H9 (cell line): ENCODE measurements at regions not wholly inside any gene's neighbourhood (a gene's known extent, or its start where the extent isn't known, plus 50 kb on each side); places are given as distances from the start of the nearest gene placed in this dataset.

ENCODE experiments used
- DNase-seq: peaks from one replicate; pipeline ENCODE4 v3.0.0-alpha.2; 2017
- H2AFZ ChIP-seq: one replicate; pipeline ENCODE4 v1.6.1; 2013; ENCODE audit warnings: mild to moderate bottlenecking, low read length, control low read depth, moderate library complexity
- H2AK5ac ChIP-seq: 2 replicates; pipeline ENCODE4 v1.6.1; 2013; ENCODE audit warnings: low read length, control low read depth, mixed read lengths; ENCODE audit not compliant: insufficient read length
- H2BK120ac ChIP-seq: one replicate; pipeline ENCODE4 v1.6.1; 2013; ENCODE audit warnings: low read depth, mild to moderate bottlenecking, low read length, control low read depth, inconsistent platforms; ENCODE audit not compliant: poor library complexity, severe bottlenecking
- H2BK12ac ChIP-seq: 2 replicates; pipeline ENCODE4 v1.6.1; 2013; ENCODE audit warnings: low read length, control low read depth, mixed read lengths, low read depth; ENCODE audit not compliant: insufficient read length
- H2BK15ac ChIP-seq: 2 replicates; pipeline ENCODE4 v1.6.1; 2013; ENCODE audit warnings: low read depth, low read length, control low read depth
- H2BK20ac ChIP-seq: one replicate; pipeline ENCODE4 v1.6.1; 2013; ENCODE audit warnings: low read depth, mild to moderate bottlenecking, low read length, control low read depth, inconsistent platforms; ENCODE audit not compliant: poor library complexity, severe bottlenecking
- H2BK5ac ChIP-seq: 2 replicates; pipeline ENCODE4 v1.6.1; 2013; ENCODE audit warnings: low read length, control low read depth, mixed read lengths; ENCODE audit not compliant: insufficient read length
- H3K14ac ChIP-seq: 2 replicates; pipeline ENCODE4 v1.6.1; 2013; ENCODE audit warnings: low read length, control low read depth; ENCODE audit not compliant: insufficient read depth
- H3K18ac ChIP-seq: 2 replicates; pipeline ENCODE4 v1.6.1; 2013; ENCODE audit warnings: low read depth, mild to moderate bottlenecking, mixed read lengths, low read length, control low read depth; ENCODE audit not compliant: insufficient read length
- H3K23ac ChIP-seq: 2 replicates; pipeline ENCODE4 v1.6.1; 2013; ENCODE audit warnings: low read length, control low read depth, mixed read lengths, low read depth; ENCODE audit not compliant: insufficient read length
- H3K23me2 ChIP-seq: 2 replicates; pipeline ENCODE4 v1.6.1; 2013; ENCODE audit warnings: low read depth, mild to moderate bottlenecking, mixed read lengths, low read length, control low read depth; ENCODE audit not compliant: insufficient read length, poor library complexity, severe bottlenecking
- H3K27ac ChIP-seq: 2 replicates; pipeline ENCODE4 v1.5.1; 2013; ENCODE audit warnings: low read length, control low read depth, mixed read lengths, low read depth; ENCODE audit not compliant: insufficient read length
- H3K27me3 ChIP-seq: 2 replicates; pipeline ENCODE4 v1.6.1; 2013; ENCODE audit warnings: low read length, control low read depth, inconsistent platforms; ENCODE audit not compliant: insufficient read depth
- H3K4ac ChIP-seq: 2 replicates; pipeline ENCODE4 v1.6.1; 2013; ENCODE audit warnings: low read depth, mild to moderate bottlenecking, control low read depth, inconsistent platforms, low read length, moderate library complexity
- H3K4me1 ChIP-seq: 2 replicates; pipeline ENCODE4 v1.6.1; 2013; ENCODE audit warnings: low read length, control low read depth, inconsistent platforms; ENCODE audit not compliant: insufficient read depth
- H3K4me2 ChIP-seq: 2 replicates; pipeline ENCODE4 v1.6.1; 2013; ENCODE audit warnings: low read length, control low read depth, mixed read lengths; ENCODE audit not compliant: insufficient read length, insufficient read depth
- H3K56ac ChIP-seq: 2 replicates; pipeline ENCODE4 v1.6.1; 2013; ENCODE audit warnings: low read depth, mild to moderate bottlenecking, mixed read lengths, low read length, control low read depth; ENCODE audit not compliant: insufficient read length
- H3K79me1 ChIP-seq: 2 replicates; pipeline ENCODE4 v1.6.1; 2013; ENCODE audit warnings: low read depth, mild to moderate bottlenecking, moderate library complexity, low read length, control low read depth, inconsistent platforms; ENCODE audit not compliant: insufficient read depth, poor library complexity, severe bottlenecking
- H3K79me2 ChIP-seq: 2 replicates; pipeline ENCODE4 v1.6.1; 2013; ENCODE audit warnings: low read length, control low read depth, inconsistent platforms; ENCODE audit not compliant: insufficient read depth
- H3K9ac ChIP-seq: 2 replicates; pipeline ENCODE4 v1.6.1; 2013; ENCODE audit warnings: low read length, control low read depth, mixed read lengths; ENCODE audit not compliant: insufficient read length; ENCODE audit errors: extremely low read depth
- H3K9me3 ChIP-seq: one replicate; pipeline ENCODE4 v1.6.1; 2013; ENCODE audit warnings: low read depth, low read length, inconsistent platforms; ENCODE audit not compliant: control insufficient read depth
- H3T11ph ChIP-seq: one replicate; pipeline ENCODE4 v1.6.1; 2013; ENCODE audit warnings: mild to moderate bottlenecking, low read length, control low read depth, inconsistent platforms
- H4K20me1 ChIP-seq: one replicate; pipeline ENCODE4 v1.6.1; 2013; ENCODE audit not compliant: control insufficient read depth, insufficient read length, insufficient read depth
- H4K5ac ChIP-seq: 2 replicates; pipeline ENCODE4 v1.6.1; 2013; ENCODE audit warnings: low read depth, mild to moderate bottlenecking, mixed read lengths, low read length, control low read depth; ENCODE audit not compliant: insufficient read length
- H4K8ac ChIP-seq: replicated peaks from 2 replicates; pipeline ENCODE4 v1.6.1; 2013; ENCODE audit warnings: low read length, control low read depth, mixed read lengths, low read depth; ENCODE audit not compliant: insufficient read length
- H4K91ac ChIP-seq: 2 replicates; pipeline ENCODE4 v1.6.1; 2013; ENCODE audit warnings: low read depth, mild to moderate bottlenecking, moderate library complexity, mixed read lengths, low read length, control low read depth; ENCODE audit not compliant: insufficient read length
- H3K27ac Mint-ChIP-seq, 3 experiments: 2 replicates in 2 of 3; 3 replicates in 1 of 3; pipeline ENCODE4 v1.8.0; 2020 to 2021; ENCODE audit warnings: mixed read lengths in 3 of 3, mild to moderate bottlenecking in 1 of 3, moderate library complexity in 1 of 3
- H3K27me3 Mint-ChIP-seq: 2 replicates; pipeline ENCODE4 v1.8.0; 2021; ENCODE audit warnings: low read depth, mild to moderate bottlenecking, moderate library complexity, mixed read lengths
- H3K36me3 Mint-ChIP-seq, 3 experiments: 2 replicates in 2 of 3; 3 replicates in 1 of 3; pipeline ENCODE4 v1.8.0; 2020 to 2021; ENCODE audit warnings: low read depth in 3 of 3, mixed read lengths in 3 of 3; ENCODE audit not compliant: insufficient read depth in 1 of 3
- H3K4me1 Mint-ChIP-seq, 2 experiments: 2 replicates each; pipeline ENCODE4 v1.8.0; 2020; ENCODE audit warnings: mixed read lengths in 2 of 2
- H3K4me3 Mint-ChIP-seq, 2 experiments: 2 replicates in 1 of 2; 3 replicates in 1 of 2; pipeline ENCODE4 v1.8.0; 2020 to 2021; ENCODE audit warnings: mild to moderate bottlenecking in 2 of 2, mixed read lengths in 2 of 2, moderate library complexity in 1 of 2
- H3K9me3 Mint-ChIP-seq, 2 experiments: 2 replicates in 1 of 2; 3 replicates in 1 of 2; pipeline ENCODE4 v1.8.0; 2020; ENCODE audit warnings: mild to moderate bottlenecking in 2 of 2, mixed read lengths in 2 of 2, moderate library complexity in 1 of 2
- WGBS: extraction: QIAGEN DNeasy Blood & Tissue Kit; methylation state at CpG from one replicate; pipeline ENCODE4 v1.1.7; 2013; ENCODE audit warnings: missing lambda C conversion rate, low lambda C conversion rate, mixed read lengths; ENCODE audit not compliant: insufficient read length; ENCODE audit errors: extremely low coverage; 5-methylcytosine and 5-hydroxymethylcytosine counted together
- TF ChIP-seq, protein P1 (sequence below): fragments of 200-600 bp; sonication (generic); conservative IDR thresholded peaks from 3 replicates; pipeline ENCODE4 v1.8.0; 2021; ENCODE audit warnings: antibody characterized with exemption, mild to moderate bottlenecking

- Histone ChIP-seq H3K27me3 (no peaks in the 10 kb centered on the region), H3K56ac (no peak overlapping the region), H4K8ac (no peak overlapping the region), H3K27ac (no peak overlapping the region), H3T11ph (no peak overlapping the region), H3K4me1 (peaks cover 12% of the 10 kb centered on the region), H3K23ac (no peak overlapping the region), H2BK20ac (no peak overlapping the region), H4K91ac (no peak overlapping the region), H2BK12ac (no peak overlapping the region), H3K23me2 (no peaks in the 10 kb centered on the region), H2BK120ac (no peak overlapping the region), H3K18ac (no peak overlapping the region), H4K20me1 (no peaks in the 10 kb centered on the region), H3K79me2 (no peaks in the 10 kb centered on the region), H2AFZ (no peak overlapping the region), H2BK15ac (no peak overlapping the region), H3K4ac (no peak overlapping the region), H3K79me1 (no peaks in the 10 kb centered on the region), H2AK5ac (no peak overlapping the region), H3K9me3 (no peaks in the 10 kb centered on the region), H4K5ac (no peak overlapping the region), H3K14ac (no peak overlapping the region), H2BK5ac (no peak overlapping the region), H3K9ac (no peak overlapping the region), H3K4me2 (no peak overlapping the region)
- H3K4me1 Mint-ChIP-seq: peaks cover 35 to 38% of the 10 kb centered on the region in 2 experiments
- no peak for DNase-seq
- no peaks in the 10 kb centered on the region; a peak in 1 of 7 replicates for H3K36me3 Mint-ChIP-seq
- H3K27ac Mint-ChIP-seq: no peak overlapping the region
- WGBS: no CpG with 5 or more reads among the region's 5 CpGs
- peaks cover 2% of the 10 kb centered on the region for H3K27me3 Mint-ChIP-seq
- no peaks in the 10 kb centered on the region; a peak in 2 of 5 replicates for H3K9me3 Mint-ChIP-seq
- no peak overlapping the region for H3K4me3 Mint-ChIP-seq
- TF ChIP-seq, protein P1, sequence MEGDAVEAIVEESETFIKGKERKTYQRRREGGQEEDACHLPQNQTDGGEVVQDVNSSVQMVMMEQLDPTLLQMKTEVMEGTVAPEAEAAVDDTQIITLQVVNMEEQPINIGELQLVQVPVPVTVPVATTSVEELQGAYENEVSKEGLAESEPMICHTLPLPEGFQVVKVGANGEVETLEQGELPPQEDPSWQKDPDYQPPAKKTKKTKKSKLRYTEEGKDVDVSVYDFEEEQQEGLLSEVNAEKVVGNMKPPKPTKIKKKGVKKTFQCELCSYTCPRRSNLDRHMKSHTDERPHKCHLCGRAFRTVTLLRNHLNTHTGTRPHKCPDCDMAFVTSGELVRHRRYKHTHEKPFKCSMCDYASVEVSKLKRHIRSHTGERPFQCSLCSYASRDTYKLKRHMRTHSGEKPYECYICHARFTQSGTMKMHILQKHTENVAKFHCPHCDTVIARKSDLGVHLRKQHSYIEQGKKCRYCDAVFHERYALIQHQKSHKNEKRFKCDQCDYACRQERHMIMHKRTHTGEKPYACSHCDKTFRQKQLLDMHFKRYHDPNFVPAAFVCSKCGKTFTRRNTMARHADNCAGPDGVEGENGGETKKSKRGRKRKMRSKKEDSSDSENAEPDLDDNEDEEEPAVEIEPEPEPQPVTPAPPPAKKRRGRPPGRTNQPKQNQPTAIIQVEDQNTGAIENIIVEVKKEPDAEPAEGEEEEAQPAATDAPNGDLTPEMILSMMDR: no peak
Measured at GRCh38 chr10:110360857-110361474, 56.2 kb upstream of the SMNDC1 start.
